ENCODE measurements at regions not wholly inside any gene's neighbourhood (a gene's known extent, or its start where the extent isn't known, plus 50 kb on each side); places are given as distances from the start of the nearest gene placed in this dataset.

- no peak for DNase-seq (ENCODE audit: low read depth)
- Histone ChIP-seq H3K4me1 (ENCODE audit: insufficient read depth, low read length) (no peaks in the 10 kb centered on the region), H3K4me2 (ENCODE audit: low read length) (no peak overlapping the region), H3K36me3 (ENCODE audit: insufficient read depth, low read length) (no peaks in the 10 kb centered on the region), H3K27ac (ENCODE audit: low read depth, low read length) (no peak overlapping the region), H3K9ac (ENCODE audit: low read length) (no peak overlapping the region), H3K9me3 (ENCODE audit: insufficient read depth, low read depth, low read length) (no peaks in the 10 kb centered on the region), H3K27me3 (ENCODE audit: insufficient read depth, low read length) (no peaks in the 10 kb centered on the region), H3K79me2 (ENCODE audit: insufficient read depth, low read length) (no peaks in the 10 kb centered on the region), H3K4me3 (ENCODE audit: insufficient read depth, low read depth, low read length) (no peak overlapping the region), H2AFZ (ENCODE audit: low read depth, low read length) (no peak overlapping the region), H4K20me1 (ENCODE audit: insufficient read depth, low read length) (no peaks in the 10 kb centered on the region)
- Mint-ChIP-seq H3K4me3 (ENCODE audit: unreplicated experiment) (no peak overlapping the region), H3K36me3 (ENCODE audit: low read depth, unreplicated experiment) (no peaks in the 10 kb centered on the region), H3K27me3 (ENCODE audit: low read depth, unreplicated experiment) (no peaks in the 10 kb centered on the region), H3K27ac (ENCODE audit: unreplicated experiment) (no peak overlapping the region), H3K4me1 (ENCODE audit: low read depth, unreplicated experiment) (no peaks in the 10 kb centered on the region), H3K9me3 (ENCODE audit: unreplicated experiment) (no peaks in the 10 kb centered on the region)
- TF ChIP-seq CTCF (IDR thresholded peaks at IDR 0.05; ENCODE audit: insufficient read depth, low read depth, low read length), result no peak
- no peak for TF ChIP-seq EZH2 (IDR thresholded peaks at IDR 0.05; ENCODE audit: insufficient read depth, low read length)
- FAIRE-seq, result no peak
Observed at GRCh38 chr10:54880996-54881395, 80.0 kb upstream of the PCDH15 start.

- H3K36me3 Mint-ChIP-seq (ENCODE audit: low read depth, unreplicated experiment), result no peaks in the 10 kb centered on the region
- H3K4me3 Mint-ChIP-seq (ENCODE audit: unreplicated experiment), result no peak overlapping the region
- no peak overlapping the region for H2AFZ ChIP-seq (ENCODE audit: low read depth, low read length)
- no peaks in the 10 kb centered on the region for H3K4me1 ChIP-seq (ENCODE audit: insufficient read depth, low read length)
- H3K27me3 Mint-ChIP-seq (ENCODE audit: low read depth, unreplicated experiment), result no peaks in the 10 kb centered on the region
- TF ChIP-seq CTCF (IDR thresholded peaks at IDR 0.05; ENCODE audit: insufficient read depth, low read depth, low read length), result no peak
- no peak for TF ChIP-seq EZH2 (IDR thresholded peaks at IDR 0.05; ENCODE audit: insufficient read depth, low read length)
- no peak overlapping the region for H3K4me2 ChIP-seq (ENCODE audit: low read length)
- H3K27me3 ChIP-seq (ENCODE audit: insufficient read depth, low read length), result no peaks in the 10 kb centered on the region
- H3K36me3 ChIP-seq (ENCODE audit: insufficient read depth, low read length), result no peaks in the 10 kb centered on the region
- no peaks in the 10 kb centered on the region for H3K9me3 ChIP-seq (ENCODE audit: insufficient read depth, low read depth, low read length)
- peaks cover 9% of the 10 kb centered on the region for H3K4me1 Mint-ChIP-seq (ENCODE audit: low read depth, unreplicated experiment)
- H3K27ac Mint-ChIP-seq (ENCODE audit: unreplicated experiment), result no peak overlapping the region
- H3K9me3 Mint-ChIP-seq (ENCODE audit: unreplicated experiment), result no peaks in the 10 kb centered on the region
- no peak overlapping the region for H3K9ac ChIP-seq (ENCODE audit: low read length)
- H3K4me3 ChIP-seq (ENCODE audit: insufficient read depth, low read depth, low read length), result no peak overlapping the region
- no peak overlapping the region for H3K27ac ChIP-seq (ENCODE audit: low read depth, low read length)
- DNase-seq (ENCODE audit: low read depth), result peak; percentile 23
- no peaks in the 10 kb centered on the region for H4K20me1 ChIP-seq (ENCODE audit: insufficient read depth, low read length)
- no peak for FAIRE-seq
- H3K79me2 ChIP-seq (ENCODE audit: insufficient read depth, low read length), result no peaks in the 10 kb centered on the region
Observed at GRCh38 chr10:54869022-54869421, 68.0 kb upstream of the PCDH15 start.

- H3K4me1 ChIP-seq (ENCODE audit: insufficient read depth, low read length), result no peaks in the 10 kb centered on the region
- Mint-ChIP-seq H3K27ac (ENCODE audit: unreplicated experiment) (no peak overlapping the region), H3K9me3 (ENCODE audit: unreplicated experiment) (no peaks in the 10 kb centered on the region), H3K27me3 (ENCODE audit: low read depth, unreplicated experiment) (no peaks in the 10 kb centered on the region), H3K4me3 (ENCODE audit: unreplicated experiment) (no peak overlapping the region), H3K4me1 (ENCODE audit: low read depth, unreplicated experiment) (peaks cover 9% of the 10 kb centered on the region), H3K36me3 (ENCODE audit: low read depth, unreplicated experiment) (no peaks in the 10 kb centered on the region)
- no peak for DNase-seq (ENCODE audit: low read depth)
- H2AFZ ChIP-seq (ENCODE audit: low read depth, low read length), result no peak overlapping the region
- no peaks in the 10 kb centered on the region for H3K9me3 ChIP-seq (ENCODE audit: insufficient read depth, low read depth, low read length)
- no peak for FAIRE-seq
- no peak overlapping the region for H3K4me3 ChIP-seq (ENCODE audit: insufficient read depth, low read depth, low read length)
- H3K79me2 ChIP-seq (ENCODE audit: insufficient read depth, low read length), result no peaks in the 10 kb centered on the region
- no peaks in the 10 kb centered on the region for H3K36me3 ChIP-seq (ENCODE audit: insufficient read depth, low read length)
- no peak for TF ChIP-seq EZH2 (IDR thresholded peaks at IDR 0.05; ENCODE audit: insufficient read depth, low read length)
- no peak for TF ChIP-seq CTCF (IDR thresholded peaks at IDR 0.05; ENCODE audit: insufficient read depth, low read depth, low read length)
- H3K27me3 ChIP-seq (ENCODE audit: insufficient read depth, low read length), result no peaks in the 10 kb centered on the region
- H4K20me1 ChIP-seq (ENCODE audit: insufficient read depth, low read length), result no peaks in the 10 kb centered on the region
- no peak overlapping the region for H3K27ac ChIP-seq (ENCODE audit: low read depth, low read length)
- no peak overlapping the region for H3K9ac ChIP-seq (ENCODE audit: low read length)
- H3K4me2 ChIP-seq (ENCODE audit: low read length), result no peak overlapping the region
Observed at GRCh38 chr10:54866666-54867065, 65.6 kb upstream of the PCDH15 start.

Measured in astrocyte (in vitro differentiated cells and primary cell).